K562 (cell line): ENCODE measurements at regions not wholly inside any gene's neighbourhood (a gene's known extent, or its start where the extent isn't known, plus 50 kb on each side); places are given as distances from the start of the nearest gene placed in this dataset.

Experiments
- E2F5 ChIP-seq: sonication (generic); formaldehyde crosslinking; IDR thresholded peaks from 2 replicates; pipeline ENCODE4 v1.8.0; 2022; ENCODE audit warnings: mild to moderate bottlenecking, missing genetic modification reagents
- FOXM1 ChIP-seq, 2 experiments: fragments of 450-650 bp in 1 of 2; sonication (generic) in 1 of 2; formaldehyde crosslinking in 1 of 2; IDR thresholded peaks; 2 replicates each; pipeline versions ENCODE4 v1.6.1 to v1.9.0; 2017 to 2022; ENCODE audit warnings: low read depth in 2 of 2, mild to moderate bottlenecking in 2 of 2, missing genetic modification reagents in 1 of 2, moderate library complexity in 1 of 2
- GATA2 ChIP-seq: sonication (generic); formaldehyde crosslinking; IDR thresholded peaks from 2 replicates; pipeline ENCODE4 v1.4.0; 2020; ENCODE audit warnings: mild to moderate bottlenecking, missing genetic modification reagents
- JUN ChIP-seq, 2 experiments: sonication (generic) in 1 of 2; formaldehyde crosslinking in 1 of 2; IDR thresholded peaks; 2 replicates each; pipeline versions ENCODE4 v1.6.1 to v1.8.0; 2012 to 2022; ENCODE audit warnings: borderline replicate concordance in 2 of 2, mild to moderate bottlenecking in 2 of 2, improper control_type of control experiment in 1 of 2, low read depth in 1 of 2, low read length in 1 of 2, missing genetic modification reagents in 1 of 2
- RBBP5 ChIP-seq: fragments of 200-600 bp; sonication (generic); IDR thresholded peaks from 2 replicates; pipeline ENCODE4 v1.6.1; 2012; ENCODE audit warnings: borderline replicate concordance, mild to moderate bottlenecking, low read length, control low read depth, inconsistent platforms; ENCODE audit not compliant: insufficient read depth, poor library complexity, severe bottlenecking
- ZNF766 ChIP-seq: fragments of 200-800 bp; sonication (Bioruptor generic); conservative IDR thresholded peaks from 2 replicates; pipeline ENCODE4 v1.6.1; 2016; ENCODE audit warnings: missing genetic modification characterization, missing compliant biosample characterization
- TF ChIP-seq, protein P1 (sequence below), 2 experiments: fragments of 450-650 bp; formaldehyde crosslinking in 1 of 2; IDR thresholded peaks; 2 replicates each; pipeline versions ENCODE4 v1.4.0 to v1.6.1; 2014 to 2020; ENCODE audit warnings: mild to moderate bottlenecking in 2 of 2, borderline replicate concordance in 1 of 2, low read depth in 1 of 2
- TF ChIP-seq, protein P2 (sequence below): sonication (generic); formaldehyde crosslinking; IDR thresholded peaks from 2 replicates; pipeline ENCODE4 v1.8.1; 2023; ENCODE audit warnings: mild to moderate bottlenecking, missing genetic modification reagents, moderate library complexity

DNA sequence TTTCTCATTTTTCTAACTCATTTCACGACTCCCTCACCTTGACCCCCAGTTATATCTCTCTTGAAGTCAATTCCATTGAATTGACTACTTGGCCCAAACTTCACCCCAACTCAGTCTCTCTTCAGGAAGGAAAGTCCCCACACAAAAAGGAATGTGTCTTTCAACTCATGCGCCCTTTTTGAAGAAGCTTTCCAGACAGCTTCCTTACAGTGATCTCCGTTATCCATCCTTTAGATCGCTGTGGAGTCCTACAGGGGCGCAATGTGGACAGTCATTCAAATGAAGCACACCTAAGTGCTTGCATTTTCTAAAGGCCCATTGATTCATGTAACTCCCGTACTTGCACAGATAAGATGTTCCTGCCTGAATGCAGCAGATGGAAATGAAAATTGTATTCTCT lies 101.1 kb upstream of the VPREB1 start:
- TF ChIP-seq E2F5: no peak
- no peak for TF ChIP-seq RBBP5
- TF ChIP-seq, protein P1, sequence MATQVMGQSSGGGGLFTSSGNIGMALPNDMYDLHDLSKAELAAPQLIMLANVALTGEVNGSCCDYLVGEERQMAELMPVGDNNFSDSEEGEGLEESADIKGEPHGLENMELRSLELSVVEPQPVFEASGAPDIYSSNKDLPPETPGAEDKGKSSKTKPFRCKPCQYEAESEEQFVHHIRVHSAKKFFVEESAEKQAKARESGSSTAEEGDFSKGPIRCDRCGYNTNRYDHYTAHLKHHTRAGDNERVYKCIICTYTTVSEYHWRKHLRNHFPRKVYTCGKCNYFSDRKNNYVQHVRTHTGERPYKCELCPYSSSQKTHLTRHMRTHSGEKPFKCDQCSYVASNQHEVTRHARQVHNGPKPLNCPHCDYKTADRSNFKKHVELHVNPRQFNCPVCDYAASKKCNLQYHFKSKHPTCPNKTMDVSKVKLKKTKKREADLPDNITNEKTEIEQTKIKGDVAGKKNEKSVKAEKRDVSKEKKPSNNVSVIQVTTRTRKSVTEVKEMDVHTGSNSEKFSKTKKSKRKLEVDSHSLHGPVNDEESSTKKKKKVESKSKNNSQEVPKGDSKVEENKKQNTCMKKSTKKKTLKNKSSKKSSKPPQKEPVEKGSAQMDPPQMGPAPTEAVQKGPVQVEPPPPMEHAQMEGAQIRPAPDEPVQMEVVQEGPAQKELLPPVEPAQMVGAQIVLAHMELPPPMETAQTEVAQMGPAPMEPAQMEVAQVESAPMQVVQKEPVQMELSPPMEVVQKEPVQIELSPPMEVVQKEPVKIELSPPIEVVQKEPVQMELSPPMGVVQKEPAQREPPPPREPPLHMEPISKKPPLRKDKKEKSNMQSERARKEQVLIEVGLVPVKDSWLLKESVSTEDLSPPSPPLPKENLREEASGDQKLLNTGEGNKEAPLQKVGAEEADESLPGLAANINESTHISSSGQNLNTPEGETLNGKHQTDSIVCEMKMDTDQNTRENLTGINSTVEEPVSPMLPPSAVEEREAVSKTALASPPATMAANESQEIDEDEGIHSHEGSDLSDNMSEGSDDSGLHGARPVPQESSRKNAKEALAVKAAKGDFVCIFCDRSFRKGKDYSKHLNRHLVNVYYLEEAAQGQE (IDR thresholded peaks at IDR 0.05; ENCODE audit: borderline replicate concordance): no peak
- TF ChIP-seq, protein P1 (CRISPR knock-in tag; IDR thresholded peaks at IDR 0.05; ENCODE audit: low read depth): no peak
- TF ChIP-seq JUN (IDR thresholded peaks at IDR 0.05; ENCODE audit: borderline replicate concordance, low read depth, low read length): no peak
- TF ChIP-seq JUN (CRISPR knock-in tag; IDR thresholded peaks at IDR 0.05; ENCODE audit: borderline replicate concordance): no peak
- no peak for TF ChIP-seq GATA2
- TF ChIP-seq FOXM1 (IDR thresholded peaks at IDR 0.05; ENCODE audit: low read depth): no peak
- TF ChIP-seq FOXM1 (CRISPR knock-in tag; IDR thresholded peaks at IDR 0.05; ENCODE audit: low read depth): no peak
- TF ChIP-seq, protein P2, sequence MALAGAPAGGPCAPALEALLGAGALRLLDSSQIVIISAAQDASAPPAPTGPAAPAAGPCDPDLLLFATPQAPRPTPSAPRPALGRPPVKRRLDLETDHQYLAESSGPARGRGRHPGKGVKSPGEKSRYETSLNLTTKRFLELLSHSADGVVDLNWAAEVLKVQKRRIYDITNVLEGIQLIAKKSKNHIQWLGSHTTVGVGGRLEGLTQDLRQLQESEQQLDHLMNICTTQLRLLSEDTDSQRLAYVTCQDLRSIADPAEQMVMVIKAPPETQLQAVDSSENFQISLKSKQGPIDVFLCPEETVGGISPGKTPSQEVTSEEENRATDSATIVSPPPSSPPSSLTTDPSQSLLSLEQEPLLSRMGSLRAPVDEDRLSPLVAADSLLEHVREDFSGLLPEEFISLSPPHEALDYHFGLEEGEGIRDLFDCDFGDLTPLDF (CRISPR knock-in tag): peak; percentile 58; the same call in 1 of the 2 replicates
- no peak for TF ChIP-seq ZNF766
